CD4-positive, alpha-beta T cell (primary cell): ENCODE measurements at regions not wholly inside any gene's neighbourhood (a gene's known extent, or its start where the extent isn't known, plus 50 kb on each side); places are given as distances from the start of the nearest gene placed in this dataset.

Experiments
- ATAC-seq: fragments of 200-7000 bp; cut with Tn5 transposase; one replicate; pipeline ENCODE4 v1.10.0; 2022; ENCODE audit warnings: mild to moderate bottlenecking; ENCODE audit not compliant: poor library complexity
- CTCF ChIA-PET: fragments of 350-600 bp; sonication (Branson Sonifier 250); formaldehyde crosslinking; loops from one replicate; lab custom pipeline; 2021; ENCODE audit warnings: antibody characterized with exemption, inconsistent platforms; lab: Charles Lee
- POLR2A ChIA-PET: fragments of 350-600 bp; sonication (Branson Sonifier 250); formaldehyde crosslinking; loops from one replicate; lab custom pipeline; 2021; ENCODE audit warnings: antibody characterized with exemption, inconsistent platforms; lab: Charles Lee
- DNase-seq, 14 experiments: peaks; one replicate each; pipeline ENCODE4 v3.0.0-alpha.2; 2013 to 2020; ENCODE audit warnings: mixed read lengths in 2 of 14
- H3K27ac ChIP-seq, 2 donors: one replicate each; pipeline versions ENCODE4 v1.5.1 to v1.7.0; 2013; ENCODE audit warnings: low read length in 2 of 2, low read depth in 1 of 2, mild to moderate bottlenecking in 1 of 2
- H3K27me3 ChIP-seq, 2 experiments: 1 replicate in 1 of 2; 2 replicates in 1 of 2; pipeline versions ENCODE4 v1.6.1 to v1.7.0; 2013; ENCODE audit warnings: low read length in 2 of 2, control low read depth in 1 of 2, mild to moderate bottlenecking in 1 of 2, moderate library complexity in 1 of 2; ENCODE audit not compliant: insufficient read depth in 2 of 2, control insufficient read depth in 1 of 2
- H3K36me3 ChIP-seq: one replicate; pipeline ENCODE4 v1.6.1; 2013; ENCODE audit warnings: low read length, control low read depth; ENCODE audit not compliant: insufficient read depth
- H3K4me1 ChIP-seq: one replicate; pipeline ENCODE4 v1.6.1; 2013; ENCODE audit warnings: low read length, control low read depth; ENCODE audit not compliant: insufficient read depth
- H3K4me3 ChIP-seq: one replicate; pipeline ENCODE4 v1.5.1; 2013; ENCODE audit warnings: mild to moderate bottlenecking, low read length, moderate library complexity
- H3K9me3 ChIP-seq, 2 experiments: 1 replicate in 1 of 2; 2 replicates in 1 of 2; pipeline versions ENCODE4 v1.6.1 to v1.7.0; 2013; ENCODE audit warnings: low read length in 2 of 2, mild to moderate bottlenecking in 2 of 2, control low read depth in 1 of 2, moderate library complexity in 1 of 2; ENCODE audit not compliant: control insufficient read depth in 1 of 2, insufficient read depth in 1 of 2
- H3K27ac Mint-ChIP-seq: one replicate; pipeline ENCODE4 v1.8.0; 2020; ENCODE audit warnings: mixed read lengths
- H3K27me3 Mint-ChIP-seq: one replicate; pipeline ENCODE4 v1.8.0; 2021; ENCODE audit warnings: mixed read lengths
- H3K36me3 Mint-ChIP-seq: one replicate; pipeline ENCODE4 v1.8.0; 2021; ENCODE audit warnings: low read depth, mixed read lengths
- H3K4me1 Mint-ChIP-seq: one replicate; pipeline ENCODE4 v1.8.0; 2021; ENCODE audit warnings: low read depth, mixed read lengths
- H3K4me3 Mint-ChIP-seq: one replicate; pipeline ENCODE4 v1.8.0; 2020; ENCODE audit warnings: mild to moderate bottlenecking, mixed read lengths
- H3K9me3 Mint-ChIP-seq: one replicate; pipeline ENCODE4 v1.8.0; 2020; ENCODE audit warnings: mixed read lengths
- CTCF ChIP-seq: fragments of 200-600 bp; IDR thresholded peaks from one replicate; pipeline ENCODE4 v1.8.0; 2022; ENCODE audit warnings: antibody characterized with exemption, mild to moderate bottlenecking
- intact Hi-C, 2 experiments: fragments of 100-400 bp; cut with DNase I in 1 of 2; cut with micrococcal nuclease in 1 of 2; formaldehyde crosslinking; loops; one replicate each; pipeline versions ENCODE4 v1.15.1 to v1.9.0; 2023 to 2025; cut with DNase I, micrococcal nuclease

GRCh38 chr18:78882585-78882984 lies 97.0 kb upstream of the SALL3 start:
- no peak for TF ChIP-seq CTCF

GRCh38 chr18:78883501-78883900 lies 96.1 kb upstream of the SALL3 start:
- TF ChIP-seq CTCF = no peak
- DNase-seq = no peak
- peaks cover 21% of the 10 kb centered on the region for H3K9me3 Mint-ChIP-seq
- Histone ChIP-seq H3K4me3 (no peak overlapping the region), H3K27ac (no peak overlapping the region), H3K27me3 (no peaks in the 10 kb centered on the region), H3K36me3 (no peaks in the 10 kb centered on the region), H3K9me3 (peaks cover 15 to 23% of the 10 kb centered on the region in 2 experiments), H3K4me1 (no peaks in the 10 kb centered on the region)
- peaks cover 15% of the 10 kb centered on the region for H3K27me3 Mint-ChIP-seq
- no peaks in the 10 kb centered on the region for H3K36me3 Mint-ChIP-seq
- POLR2A ChIA-PET = no interaction called here
- H3K27ac Mint-ChIP-seq = no peak overlapping the region
- ATAC-seq = no peak
- H3K4me1 Mint-ChIP-seq = no peaks in the 10 kb centered on the region
- CTCF ChIA-PET = no interaction called here
- intact Hi-C loops = no loop called here
- H3K4me3 Mint-ChIP-seq = no peak overlapping the region

More at GRCh38 chr18:78882585-78882984, 97.0 kb upstream of the SALL3 start:
- Mint-ChIP-seq H3K27ac (no peak overlapping the region), H3K4me1 (no peaks in the 10 kb centered on the region), H3K9me3 (peaks cover 16% of the 10 kb centered on the region), H3K36me3 (no peaks in the 10 kb centered on the region), H3K4me3 (no peak overlapping the region), H3K27me3 (peaks cover 19% of the 10 kb centered on the region)
- H3K27me3 ChIP-seq = no peaks in the 10 kb centered on the region
- H3K36me3 ChIP-seq = no peaks in the 10 kb centered on the region
- ChIA-PET CTCF (no interaction called here), POLR2A (no interaction called here)
- no peak for DNase-seq
- no peak overlapping the region for H3K27ac ChIP-seq
- intact Hi-C loops = no loop called here
- no peak overlapping the region for H3K4me3 ChIP-seq
- H3K4me1 ChIP-seq = no peaks in the 10 kb centered on the region
- no peak for ATAC-seq
- H3K9me3 ChIP-seq = peaks cover 14 to 26% of the 10 kb centered on the region in 2 experiments

GRCh38 chr18:78884502-78884901 lies 95.1 kb upstream of the SALL3 start:
- ATAC-seq (no peak), DNase-seq (no peak)
- Histone ChIP-seq H3K4me1 (no peaks in the 10 kb centered on the region), H3K4me3 (no peak overlapping the region), H3K36me3 (no peaks in the 10 kb centered on the region), H3K27ac (no peak overlapping the region), H3K9me3 (peaks cover 20 to 25% of the 10 kb centered on the region in 2 experiments), H3K27me3 (no peaks in the 10 kb centered on the region)
- H3K4me3 Mint-ChIP-seq = no peak overlapping the region
- H3K36me3 Mint-ChIP-seq = no peaks in the 10 kb centered on the region
- peaks cover 21% of the 10 kb centered on the region for H3K9me3 Mint-ChIP-seq
- CTCF ChIA-PET = no interaction called here
- H3K4me1 Mint-ChIP-seq = no peaks in the 10 kb centered on the region
- POLR2A ChIA-PET = no interaction called here
- intact Hi-C loops = no loop called here
- peaks cover 11% of the 10 kb centered on the region for H3K27me3 Mint-ChIP-seq
- H3K27ac Mint-ChIP-seq = no peak overlapping the region
- TF ChIP-seq CTCF = no peak
